ENCODE measurements at regions not wholly inside any gene's neighbourhood (a gene's known extent, or its start where the extent isn't known, plus 50 kb on each side); places are given as distances from the start of the nearest gene placed in this dataset.

- TF ChIP-seq ZFX (IDR thresholded peaks at IDR 0.05) (no peak), CTCF (conservative IDR thresholded peaks at IDR 0.05) (no peak)
- H3K27ac ChIP-seq: no peak overlapping the region
Observed at GRCh38 chr4:62706423-62706822, 1506.3 kb downstream of the ADGRL3 start.

GRCh38 chr4:62683799-62684566, 1483.9 kb downstream of the ADGRL3 start:
- no peak overlapping the region for H3K27ac ChIP-seq
- TF ChIP-seq ZFX (IDR thresholded peaks at IDR 0.05) (no peak), CTCF (conservative IDR thresholded peaks at IDR 0.05) (no peak)

GRCh38 chr4:62676962-62677361, 1476.8 kb downstream of the ADGRL3 start:
- H3K27ac ChIP-seq: no peak overlapping the region
- no peak for TF ChIP-seq ZFX (IDR thresholded peaks at IDR 0.05)
- no peak for TF ChIP-seq CTCF (conservative IDR thresholded peaks at IDR 0.05)

GRCh38 chr4:62670514-62670913, 1470.4 kb downstream of the ADGRL3 start:
- TF ChIP-seq CTCF (conservative IDR thresholded peaks at IDR 0.05): no peak
- no peak for TF ChIP-seq ZFX (IDR thresholded peaks at IDR 0.05)
- no peak overlapping the region for H3K27ac ChIP-seq

- no peak for TF ChIP-seq CTCF (conservative IDR thresholded peaks at IDR 0.05)
- no peak for TF ChIP-seq ZFX (IDR thresholded peaks at IDR 0.05)
- no peak overlapping the region for H3K27ac ChIP-seq
Observed at GRCh38 chr4:62661821-62662220, 1461.7 kb downstream of the ADGRL3 start.

GRCh38 chr4:62656006-62656405, 1455.9 kb downstream of the ADGRL3 start:
- TF ChIP-seq ZFX (IDR thresholded peaks at IDR 0.05) (no peak), CTCF (conservative IDR thresholded peaks at IDR 0.05) (no peak)

GRCh38 chr4:62644372-62644771, 1444.2 kb downstream of the ADGRL3 start:
- H3K27ac ChIP-seq: no peak overlapping the region
- peak; percentile 60 for TF ChIP-seq CTCF (conservative IDR thresholded peaks at IDR 0.05)
- no peak for TF ChIP-seq ZFX (IDR thresholded peaks at IDR 0.05)

More at GRCh38 chr4:62656006-62656405, 1455.9 kb downstream of the ADGRL3 start:
- H3K27ac ChIP-seq: no peak overlapping the region

Measured in C4-2B (cell line).